Endothelial cell of umbilical vein (primary cell): ENCODE measurements at regions not wholly inside any gene's neighbourhood (a gene's known extent, or its start where the extent isn't known, plus 50 kb on each side); places are given as distances from the start of the nearest gene placed in this dataset.
A peak's percentile ranks its signal among the peaks of the same experiment; 100 is the strongest.

ENCODE experiments used
- BruUV-seq: library from RNA; stranded (reverse); fragments of 400-500 nt; replicated peaks from 2 replicates; lab custom pipeline; 2021; lab: Mats Ljungman, UMichigan
- CTCF ChIA-PET: fragments of 300-600, 350-600 bp; sonication (Branson Sonifier 250); formaldehyde crosslinking; loops from one replicate; lab custom pipeline; 2021; ENCODE audit warnings: antibody characterized with exemption, inconsistent platforms; lab: Charles Lee
- POLR2A ChIA-PET: fragments of 300-600, 350-600 bp; sonication (Branson Sonifier 250); formaldehyde crosslinking; loops from one replicate; lab custom pipeline; 2021; ENCODE audit warnings: antibody characterized with exemption, inconsistent platforms; lab: Charles Lee
- DNase-seq: peaks from one replicate; pipeline ENCODE4 v3.0.0-alpha.2; 2011; ENCODE audit warnings: low read depth, low spot score
- FAIRE-seq: peaks from 2 replicates; lab custom pipeline; 2011; peaks lifted over from hg19 to GRCh38; lab: Jason Lieb, UNC
- H2AFZ ChIP-seq: 2 replicates; pipeline ENCODE4 v1.6.0; 2012; ENCODE audit warnings: low read depth, low read length, control low read depth, inconsistent platforms
- H3K27ac ChIP-seq: 2 replicates; pipeline ENCODE4 v1.5.1; 2011; ENCODE audit warnings: low read depth, mild to moderate bottlenecking, control low read depth, low read length, moderate library complexity; ENCODE audit not compliant: insufficient read depth
- H3K27me3 ChIP-seq, 2 experiments: 2 replicates each; pipeline versions ENCODE4 v1.6.0 to v1.6.1; 2011; ENCODE audit warnings: low read length in 2 of 2, mixed read lengths in 1 of 2; ENCODE audit not compliant: control insufficient read depth in 2 of 2, insufficient read depth in 2 of 2
- H3K36me3 ChIP-seq, 2 experiments: 2 replicates in 1 of 2; 3 replicates in 1 of 2; pipeline ENCODE4 v1.5.1; 2011; ENCODE audit warnings: low read length in 2 of 2, mild to moderate bottlenecking in 1 of 2, moderate library complexity in 1 of 2; ENCODE audit not compliant: control insufficient read depth in 2 of 2, insufficient read depth in 2 of 2; ENCODE audit errors: extremely low read depth in 1 of 2
- H3K4me1 ChIP-seq: 3 replicates; pipeline ENCODE4 v1.5.1; 2011; ENCODE audit warnings: mild to moderate bottlenecking, low read length; ENCODE audit not compliant: control insufficient read depth, insufficient read depth; ENCODE audit errors: extremely low read depth
- H3K4me2 ChIP-seq: 2 replicates; pipeline ENCODE4 v1.6.1; 2011; ENCODE audit warnings: low read length, control low read depth, mixed read lengths; ENCODE audit not compliant: insufficient read depth
- H3K4me3 ChIP-seq, 3 experiments: fragments of 200-600 bp in 1 of 3; sonication (generic), shearing (Covaris generic) in 1 of 3; replicated peaks in 1 of 3; 2 replicates each; pipeline ENCODE4 v1.5.1; 2011 to 2016; ENCODE audit warnings: control low read depth in 3 of 3, low read length in 3 of 3, mild to moderate bottlenecking in 2 of 3, inconsistent platforms in 1 of 3, low read depth in 1 of 3, moderate library complexity in 1 of 3; ENCODE audit not compliant: insufficient read depth in 1 of 3
- H3K79me2 ChIP-seq: 2 replicates; pipeline ENCODE4 v1.6.0; 2012; ENCODE audit warnings: low read length, inconsistent platforms; ENCODE audit not compliant: control insufficient read depth, insufficient read depth
- H3K9ac ChIP-seq: replicated peaks from 2 replicates; pipeline ENCODE3; 2011; ENCODE audit warnings: low read length, control low read depth; ENCODE audit not compliant: insufficient read depth; ENCODE audit errors: extremely low read depth
- H3K9me1 ChIP-seq: replicated peaks from 3 replicates; pipeline ENCODE4 v1.6.0; 2011; ENCODE audit warnings: mild to moderate bottlenecking, low read length; ENCODE audit not compliant: control insufficient read depth, insufficient read depth; ENCODE audit errors: extremely low read depth
- H3K9me3 ChIP-seq: replicated peaks from 2 replicates; pipeline ENCODE4 v1.5.1; 2012; ENCODE audit warnings: low read length, inconsistent platforms; ENCODE audit not compliant: control insufficient read depth, insufficient read depth
- H4K20me1 ChIP-seq: replicated peaks from 2 replicates; pipeline ENCODE3; 2011; ENCODE audit warnings: mild to moderate bottlenecking, low read length; ENCODE audit not compliant: control insufficient read depth, insufficient read depth; ENCODE audit errors: extremely low read depth
- CTCF ChIP-seq, 2 donors: IDR thresholded peaks; 1 replicate in 1 of 2; 2 replicates in 1 of 2; pipeline ENCODE4 v1.5.1; 2011; ENCODE audit warnings: low read length in 2 of 2, mild to moderate bottlenecking in 2 of 2, moderate library complexity in 2 of 2, control low read depth in 1 of 2, inconsistent platforms in 1 of 2, low read depth in 1 of 2; ENCODE audit not compliant: insufficient read depth in 1 of 2; ENCODE audit errors: extremely low read depth in 1 of 2
- EZH2 ChIP-seq: IDR thresholded peaks from 2 replicates; pipeline ENCODE4 v1.6.1; 2012; ENCODE audit warnings: borderline replicate concordance, low read depth, mild to moderate bottlenecking, moderate library complexity, low read length, inconsistent platforms; ENCODE audit not compliant: severe bottlenecking
- FOS ChIP-seq: IDR thresholded peaks from 2 replicates; pipeline ENCODE4 v1.6.1; 2011; ENCODE audit warnings: mild to moderate bottlenecking, low read length, moderate library complexity, borderline replicate concordance; ENCODE audit not compliant: insufficient read depth
- GATA2 ChIP-seq: IDR thresholded peaks from 2 replicates; pipeline ENCODE4 v1.7.0; 2011; ENCODE audit warnings: low read depth, mild to moderate bottlenecking, moderate library complexity, mixed read lengths, low read length; ENCODE audit not compliant: insufficient read length, insufficient read depth
- JUN ChIP-seq: IDR thresholded peaks from 2 replicates; pipeline ENCODE4 v1.6.1; 2011; ENCODE audit warnings: borderline replicate concordance, low read depth; ENCODE audit not compliant: insufficient read length, insufficient read depth
- MAX ChIP-seq: IDR thresholded peaks from 2 replicates; pipeline ENCODE4 v1.6.1; 2011; ENCODE audit not compliant: insufficient read depth, insufficient read length
- MYC ChIP-seq: IDR thresholded peaks from one replicate; pipeline ENCODE4 v1.6.1; 2011; ENCODE audit warnings: mild to moderate bottlenecking, low read depth, low read length
- POLR2A ChIP-seq: IDR thresholded peaks from 2 replicates; pipeline ENCODE4 v1.6.1; 2012; ENCODE audit warnings: low read depth, mild to moderate bottlenecking, control low read depth, low read length
- POLR2AphosphoS5 ChIP-seq: IDR thresholded peaks from 2 replicates; pipeline ENCODE4 v1.6.1; 2012; ENCODE audit warnings: low read depth, mild to moderate bottlenecking, control low read depth, low read length, moderate library complexity; ENCODE audit not compliant: insufficient read depth
- dilution Hi-C: fragments of 300-500 bp; cut with MboI; formaldehyde crosslinking; loops from one replicate; pipeline ENCODE4 v1.15.0; 2019; ENCODE audit warnings: low sequenced_read_pairs; ENCODE audit not compliant: extremely low pct_ligation_motif_present
- intact Hi-C: fragments of 100-400 bp; cut with micrococcal nuclease; formaldehyde crosslinking; loops from one replicate; pipeline ENCODE4 v1.10.0; 2022

- H3K4me2 ChIP-seq, result no peak overlapping the region
- no peaks in the 10 kb centered on the region for H3K27me3 ChIP-seq
- FAIRE-seq (no peak), DNase-seq (no peak)
- dilution Hi-C loops, result no loop called here
- no peak overlapping the region for H3K4me3 ChIP-seq
- H4K20me1 ChIP-seq, result no peaks in the 10 kb centered on the region
- H3K9me3 ChIP-seq, result no peaks in the 10 kb centered on the region
- intact Hi-C loops, result no loop called here
- no TSS peak for BruUV-seq
- H3K9me1 ChIP-seq, result no peaks in the 10 kb centered on the region
- H3K4me1 ChIP-seq, result peaks cover 8% of the 10 kb centered on the region
- H3K36me3 ChIP-seq, result no peaks in the 10 kb centered on the region
- POLR2A ChIA-PET, result no interaction called here
- no peak overlapping the region for H3K9ac ChIP-seq
- TF ChIP-seq MAX (no peak), JUN (no peak), CTCF (IDR thresholded peaks at IDR 0.05; ENCODE audit: extremely low read depth in 1 of 2, insufficient read depth in 1 of 2, low read depth in 1 of 2, low read length in 2 of 2) (no peak), POLR2A (no peak), FOS (no peak), MYC (no peak), GATA2 (no peak), EZH2 (no peak), POLR2AphosphoS5 (no peak)
- H3K27ac ChIP-seq, result no peak overlapping the region
- H3K79me2 ChIP-seq, result no peaks in the 10 kb centered on the region
- CTCF ChIA-PET, result interaction anchor here (0.8 kb wide), 1 partner anchor 13 kb away, joined by 3 read pairs; no protein-coding TSS in a partner anchor
- peak overlapping the region; percentile 3 for H2AFZ ChIP-seq
Measured at GRCh38 chr14:61111209-61111665, 130.2 kb downstream of the SLC38A6 start.
